IPS-20b (cell line): ENCODE measurements at regions not wholly inside any gene's neighbourhood (a gene's known extent, or its start where the extent isn't known, plus 50 kb on each side); places are given as distances from the start of the nearest gene placed in this dataset.
"Not testable (repeated sequence)": the region's sequence is repeated elsewhere in the genome, so short reads cannot be mapped to it uniquely, and the experiment has no call there.

Source experiments
- H3K27ac ChIP-seq: one replicate; pipeline ENCODE4 v1.5.1; 2013; ENCODE audit warnings: low read length
- H3K27me3 ChIP-seq: 2 replicates; pipeline ENCODE4 v1.6.1; 2013; ENCODE audit warnings: mild to moderate bottlenecking, low read length, inconsistent platforms; ENCODE audit not compliant: insufficient read depth
- H3K36me3 ChIP-seq: 2 replicates; pipeline ENCODE4 v1.6.1; 2013; ENCODE audit warnings: low read depth, mild to moderate bottlenecking, inconsistent platforms, low read length, moderate library complexity; ENCODE audit not compliant: insufficient read depth
- H3K4me1 ChIP-seq: 2 replicates; pipeline ENCODE4 v1.6.1; 2013; ENCODE audit warnings: mild to moderate bottlenecking, control low read depth, inconsistent platforms, low read length, moderate library complexity; ENCODE audit not compliant: insufficient read depth
- H3K4me3 ChIP-seq: 2 replicates; pipeline ENCODE4 v1.5.1; 2013; ENCODE audit warnings: mild to moderate bottlenecking, low read length, inconsistent platforms
- H3K9ac ChIP-seq: 2 replicates; pipeline ENCODE4 v1.6.1; 2013; ENCODE audit warnings: low read depth, mild to moderate bottlenecking, inconsistent platforms, low read length, moderate library complexity
- H3K9me3 ChIP-seq: 2 replicates; pipeline ENCODE4 v1.6.1; 2013; ENCODE audit warnings: mild to moderate bottlenecking, low read depth, low read length, inconsistent platforms; ENCODE audit not compliant: insufficient read depth

- no peak overlapping the region for H3K9ac ChIP-seq
- H3K27me3 ChIP-seq, result no peaks in the 10 kb centered on the region
- no peaks in the 10 kb centered on the region for H3K36me3 ChIP-seq
- H3K9me3 ChIP-seq, result no peaks in the 10 kb centered on the region
- no peak overlapping the region for H3K4me3 ChIP-seq
- no peak overlapping the region for H3K27ac ChIP-seq
- 0 out of 2 replicates have a peak, but pooled peaks cover 5% of the 10 kb centered on the region for H3K4me1 ChIP-seq
Measured at GRCh38 chr4:164115236-164115635, 620.7 kb downstream of the TMA16 start.

DNA sequence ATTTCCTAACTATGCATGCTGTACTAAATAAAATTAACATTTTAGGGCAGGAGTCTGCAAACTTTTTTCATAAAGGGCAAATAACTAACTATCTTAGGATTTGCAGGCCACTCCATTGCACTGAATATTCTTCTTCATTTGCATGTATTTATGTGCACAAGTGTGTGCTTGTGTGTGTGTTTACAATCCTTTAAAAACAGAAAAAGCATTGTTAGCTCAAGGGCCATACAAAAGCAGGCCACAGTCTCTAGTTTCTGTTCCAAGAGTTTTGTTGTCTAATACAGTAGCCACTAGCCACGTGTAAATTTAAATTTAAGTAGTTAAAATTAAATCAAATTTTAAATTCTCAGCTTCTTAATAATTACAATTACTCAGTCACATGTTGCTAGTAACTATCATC lies 621.8 kb downstream of the TMA16 start:
- H3K36me3 ChIP-seq, result no peaks in the 10 kb centered on the region
- no peak overlapping the region for H3K9ac ChIP-seq
- H3K27ac ChIP-seq, result no peak overlapping the region
- H3K27me3 ChIP-seq, result no peaks in the 10 kb centered on the region
- H3K9me3 ChIP-seq, result no peaks in the 10 kb centered on the region
- H3K4me1 ChIP-seq, result 0 out of 2 replicates have a peak, but pooled peaks cover 5% of the 10 kb centered on the region
- H3K4me3 ChIP-seq, result no peak overlapping the region

- no peaks in the 10 kb centered on the region for H3K36me3 ChIP-seq
- no peaks in the 10 kb centered on the region for H3K9me3 ChIP-seq
- H3K9ac ChIP-seq, result no peak overlapping the region
- H3K27ac ChIP-seq, result no peak overlapping the region
- no peak overlapping the region for H3K4me3 ChIP-seq
- no peaks in the 10 kb centered on the region for H3K27me3 ChIP-seq
- H3K4me1 ChIP-seq, result peaks cover 5% of the 10 kb centered on the region; the same call in 1 of the 2 replicates
Measured at GRCh38 chr4:164134388-164134787, 619.5 kb upstream of the SMIM31 start.

DNA sequence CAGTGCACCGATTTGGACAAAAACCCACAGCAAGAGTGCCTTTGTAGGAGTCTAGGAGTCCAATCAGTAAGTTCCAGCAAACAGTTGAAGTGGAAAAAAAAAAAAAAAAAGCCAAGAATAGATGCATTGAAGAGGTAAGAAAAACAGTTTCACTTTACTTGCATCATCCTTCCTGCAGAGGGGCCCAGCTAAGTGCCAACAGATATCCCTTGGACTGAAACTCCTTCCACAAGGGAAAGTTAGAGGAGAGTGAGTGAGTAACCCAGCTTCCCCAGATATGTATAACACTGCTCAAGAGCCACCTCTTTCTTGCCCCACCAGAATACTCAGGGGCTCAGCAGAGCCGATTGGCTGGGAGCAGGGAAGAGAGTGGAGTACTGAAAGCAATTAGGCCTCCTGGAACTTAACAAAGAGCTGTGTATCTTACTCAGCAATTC lies 617.7 kb upstream of the SMIM31 start:
- Histone ChIP-seq H3K4me3 (no peak overlapping the region), H3K27me3 (no peaks in the 10 kb centered on the region), H3K36me3 (no peaks in the 10 kb centered on the region), H3K27ac (no peak overlapping the region), H3K9ac (no peak overlapping the region), H3K4me1 (peaks cover 5% of the 10 kb centered on the region; the same call in 1 of the 2 replicates), H3K9me3 (peaks cover 9% of the 10 kb centered on the region; the same call in 1 of the 2 replicates)

DNA sequence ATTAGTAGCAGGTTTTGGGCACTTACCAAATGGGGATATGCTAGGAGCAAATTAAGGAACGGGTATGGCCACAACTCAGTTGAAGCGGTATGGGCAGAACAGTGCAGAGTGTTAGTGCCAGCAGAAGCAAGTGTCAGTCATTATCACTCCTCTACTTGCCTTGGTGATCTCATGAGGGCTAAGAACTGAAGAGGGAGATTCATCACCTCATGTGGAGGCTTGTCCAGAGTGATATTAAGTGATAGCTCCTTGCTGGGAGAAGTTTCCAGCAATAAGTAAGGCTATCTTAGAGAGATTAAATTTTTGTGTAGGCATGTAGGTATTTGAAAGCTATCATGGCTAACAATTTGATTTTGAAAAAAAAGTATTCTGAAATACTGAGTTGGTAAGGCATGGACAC lies 615.4 kb upstream of the SMIM31 start:
- Histone ChIP-seq H3K4me1 (peaks cover 5% of the 10 kb centered on the region; the same call in 1 of the 2 replicates), H3K27me3 (no peaks in the 10 kb centered on the region), H3K36me3 (no peaks in the 10 kb centered on the region), H3K9me3 (peaks cover 9% of the 10 kb centered on the region; the same call in 1 of the 2 replicates), H3K27ac (no peak overlapping the region), H3K9ac (no peak overlapping the region), H3K4me3 (no peak overlapping the region)

DNA sequence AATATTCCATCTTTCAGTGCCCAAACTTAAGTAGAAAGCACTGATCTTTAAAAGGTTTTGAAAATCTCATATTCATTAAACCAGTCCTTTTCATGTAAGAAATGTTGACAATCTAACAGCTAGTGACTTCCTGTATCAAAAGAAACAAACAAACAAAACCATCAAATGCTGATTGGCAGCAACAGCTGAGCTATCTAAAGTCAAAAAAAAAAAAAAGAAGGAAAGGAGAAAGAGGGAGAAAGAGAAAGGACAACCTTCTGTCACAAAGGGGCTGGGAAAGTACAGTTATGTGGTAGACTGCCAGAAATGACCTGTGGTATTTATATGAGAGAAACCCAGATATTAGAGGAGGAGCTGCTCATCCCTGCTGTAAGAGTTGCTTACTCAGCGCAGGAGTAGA lies 614.6 kb upstream of the SMIM31 start:
- Histone ChIP-seq H3K4me1 (peaks cover 2% of the 10 kb centered on the region; the same call in 1 of the 2 replicates), H3K4me3 (no peak overlapping the region), H3K27me3 (no peaks in the 10 kb centered on the region), H3K27ac (no peak overlapping the region), H3K36me3 (no peaks in the 10 kb centered on the region), H3K9me3 (peaks cover 9% of the 10 kb centered on the region; the same call in 1 of the 2 replicates), H3K9ac (no peak overlapping the region)

- not testable (repeated sequence) for H3K27me3 ChIP-seq, H3K4me3 ChIP-seq, H3K27ac ChIP-seq, H3K9ac ChIP-seq, H3K4me1 ChIP-seq, H3K9me3 ChIP-seq, H3K36me3 ChIP-seq
Measured at GRCh38 chr4:164141755-164142375, 612.1 kb upstream of the SMIM31 start.

DNA sequence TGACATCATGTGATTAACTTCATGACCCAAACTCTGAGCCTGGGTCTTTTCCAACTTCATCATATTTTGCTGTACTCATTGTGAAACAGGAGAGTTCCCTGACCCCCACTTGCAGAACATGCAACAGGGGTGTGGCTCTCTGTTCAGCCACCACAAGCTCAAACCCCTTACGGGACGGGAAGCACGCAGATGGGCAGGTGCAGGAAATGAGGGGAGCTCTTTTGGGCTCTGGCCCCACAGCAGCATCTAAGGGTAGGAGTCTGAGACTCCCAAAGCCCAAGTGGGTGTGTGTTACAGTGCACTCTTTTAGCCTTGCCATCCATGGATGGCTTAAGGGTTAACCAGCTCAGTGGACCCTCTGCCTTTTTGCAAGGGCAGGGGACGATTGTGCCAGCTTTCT lies 599.5 kb upstream of the SMIM31 start:
- no peaks in the 10 kb centered on the region for H3K36me3 ChIP-seq
- H3K27ac ChIP-seq, result no peak overlapping the region
- no peak overlapping the region for H3K4me3 ChIP-seq
- no peaks in the 10 kb centered on the region for H3K27me3 ChIP-seq
- no peaks in the 10 kb centered on the region for H3K4me1 ChIP-seq
- H3K9ac ChIP-seq, result no peak overlapping the region
- no peaks in the 10 kb centered on the region for H3K9me3 ChIP-seq

DNA sequence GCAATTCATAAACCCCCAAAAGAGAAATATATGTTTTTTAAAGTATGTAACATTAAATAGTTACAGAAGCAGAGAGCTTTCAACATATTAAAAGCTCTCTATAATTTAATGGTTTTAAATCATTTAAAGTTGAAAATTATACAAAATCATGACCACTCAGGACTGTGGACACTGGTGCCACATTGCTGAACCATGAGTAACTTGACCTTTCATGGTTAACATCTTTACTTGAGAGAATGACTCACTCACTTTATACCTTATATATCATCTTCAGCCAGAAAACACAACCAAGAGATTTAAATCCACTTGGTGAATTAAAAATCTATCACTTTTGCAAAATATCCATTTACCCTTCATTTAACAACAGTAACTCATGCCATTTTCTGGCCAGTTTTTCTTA lies 584.3 kb upstream of the SMIM31 start:
- Histone ChIP-seq H3K9me3 (peaks cover 4% of the 10 kb centered on the region; the same call in 1 of the 2 replicates), H3K27ac (no peak overlapping the region), H3K4me1 (no peaks in the 10 kb centered on the region), H3K36me3 (no peaks in the 10 kb centered on the region), H3K9ac (no peak overlapping the region), H3K4me3 (no peak overlapping the region), H3K27me3 (no peaks in the 10 kb centered on the region)

GRCh38 chr4:164177153-164177552 lies 576.8 kb upstream of the SMIM31 start:
- Histone ChIP-seq H3K27ac (no peak overlapping the region), H3K9ac (no peak overlapping the region), H3K4me3 (no peak overlapping the region), H3K27me3 (no peaks in the 10 kb centered on the region), H3K36me3 (no peaks in the 10 kb centered on the region), H3K9me3 (no peaks in the 10 kb centered on the region), H3K4me1 (0 out of 2 replicates have a peak, but pooled peaks cover 7% of the 10 kb centered on the region)

GRCh38 chr4:164177753-164178152 lies 576.2 kb upstream of the SMIM31 start:
- Histone ChIP-seq H3K27me3 (no peaks in the 10 kb centered on the region), H3K36me3 (no peaks in the 10 kb centered on the region), H3K9me3 (no peaks in the 10 kb centered on the region), H3K9ac (no peak overlapping the region), H3K4me3 (no peak overlapping the region), H3K27ac (no peak overlapping the region), H3K4me1 (0 out of 2 replicates have a peak, but pooled peaks cover 7% of the 10 kb centered on the region)

DNA sequence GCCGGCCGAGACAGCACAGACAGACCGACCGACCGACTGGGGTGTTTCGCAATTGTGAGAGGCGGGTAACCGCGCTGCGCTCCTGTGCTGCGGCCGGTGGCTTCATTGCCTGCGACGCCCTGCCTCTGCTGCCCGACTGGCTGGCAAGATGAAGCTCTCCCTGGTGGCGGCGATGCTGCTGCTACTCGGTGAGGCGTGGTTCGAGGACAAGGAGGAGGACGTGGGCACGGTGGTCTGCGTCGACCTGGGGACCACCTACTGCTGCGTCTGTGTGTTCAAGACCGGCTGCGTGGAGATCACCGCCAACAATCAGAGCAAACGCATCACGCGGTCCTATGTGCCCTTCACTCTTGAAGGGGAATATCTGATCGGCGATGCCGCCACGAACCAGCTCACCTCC lies 565.7 kb upstream of the SMIM31 start:
- H3K27ac ChIP-seq, result no peak overlapping the region

More for the DNA sequence above, 565.7 kb upstream of the SMIM31 start:
- H3K36me3 ChIP-seq, result no peaks in the 10 kb centered on the region
- H3K9ac ChIP-seq, result no peak overlapping the region
- H3K9me3 ChIP-seq, result no peaks in the 10 kb centered on the region
- no peaks in the 10 kb centered on the region for H3K27me3 ChIP-seq
- no peaks in the 10 kb centered on the region for H3K4me1 ChIP-seq
- H3K4me3 ChIP-seq, result no peak overlapping the region
